K562 (cell line): ENCODE measurements at regions not wholly inside any gene's neighbourhood (a gene's known extent, or its start where the extent isn't known, plus 50 kb on each side); places are given as distances from the start of the nearest gene placed in this dataset.

Experiments
- ATAC-seq: fragments of 200-7000 bp; cut with Tn5 transposase; 3 replicates; pipeline ENCODE4 v1.9.1; 2020; ENCODE audit warnings: moderate library complexity
- BruUV-seq: library from RNA; stranded (reverse); fragments of 400-500 nt; replicated peaks from 2 replicates; lab custom pipeline; 2021; lab: Mats Ljungman, UMichigan
- CTCF ChIA-PET: fragments of 300-600 bp; formaldehyde crosslinking; extraction: SDS; loops from one replicate; lab custom pipeline; 2021; ENCODE audit warnings: low intra/inter-chr PET ratio; lab: Yijun Ruan, JAX
- POLR2A ChIA-PET: fragments of 300-600, 350-650 bp; sonication (Branson Sonifier 250); formaldehyde crosslinking; extraction: SDS; loops from one replicate; lab custom pipeline; 2021; ENCODE audit warnings: antibody characterized with exemption, inconsistent platforms; lab: Yijun Ruan, JAX
- DNase-seq, 4 experiments: peaks; one replicate each; pipeline versions ENCODE4 v3.0.0 to v3.0.0-alpha.2; 2011 to 2018; ENCODE audit warnings: low spot score in 3 of 4, mixed read lengths in 3 of 4; ENCODE audit errors: extremely low read depth in 1 of 4
- FAIRE-seq: peaks from 2 replicates; lab custom pipeline; 2011; peaks lifted over from hg19 to GRCh38; lab: Jason Lieb, UNC
- H2AFZ ChIP-seq: 2 replicates; pipeline ENCODE4 v1.6.0; 2011; ENCODE audit warnings: low read depth, low read length, control low read depth, inconsistent platforms
- H3K27ac ChIP-seq: fragments of 200-600 bp; 3 replicates; pipeline ENCODE4 v1.8.0; 2011; ENCODE audit warnings: low read depth, mild to moderate bottlenecking, control low read depth, inconsistent platforms, low read length, moderate library complexity, mixed read lengths; ENCODE audit errors: extremely low read depth
- H3K27me3 ChIP-seq, 2 experiments: fragments of 300-600 bp in 1 of 2; 2 replicates in 1 of 2; 3 replicates in 1 of 2; pipeline versions ENCODE4 v1.6.0 to v1.8.0; 2011; ENCODE audit warnings: inconsistent platforms in 2 of 2, low read length in 2 of 2, mild to moderate bottlenecking in 1 of 2, mixed read lengths in 1 of 2, moderate library complexity in 1 of 2; ENCODE audit not compliant: control insufficient read depth in 2 of 2, insufficient read depth in 2 of 2
- H3K36me3 ChIP-seq: fragments of 300-600 bp; 3 replicates; pipeline ENCODE4 v1.8.0; 2011; ENCODE audit warnings: mild to moderate bottlenecking, low read length, inconsistent platforms; ENCODE audit not compliant: control insufficient read depth, insufficient read depth
- H3K4me1 ChIP-seq, 2 experiments: fragments of 200-600 bp in 1 of 2; replicated peaks in 1 of 2; 2 replicates in 1 of 2; 3 replicates in 1 of 2; pipeline versions ENCODE4 v1.5.1 to v1.8.0; 2011; ENCODE audit warnings: inconsistent platforms in 2 of 2, low read length in 2 of 2, mild to moderate bottlenecking in 1 of 2, mixed read lengths in 1 of 2, moderate library complexity in 1 of 2; ENCODE audit not compliant: control insufficient read depth in 2 of 2, insufficient read depth in 2 of 2
- H3K4me2 ChIP-seq: 2 replicates; pipeline ENCODE4 v1.6.1; 2011; ENCODE audit warnings: low read length, control low read depth, inconsistent platforms, mixed read lengths; ENCODE audit not compliant: insufficient read depth
- H3K4me3 ChIP-seq: fragments of 200-600 bp; sonication (generic), shearing (Covaris generic); 2 replicates; pipeline ENCODE4 v1.5.1; 2016; ENCODE audit warnings: control low read depth, inconsistent platforms
- H3K79me2 ChIP-seq: fragments of 200-600 bp; 3 replicates; pipeline ENCODE4 v1.8.0; 2011; ENCODE audit warnings: low read length, inconsistent platforms; ENCODE audit not compliant: control insufficient read depth, insufficient read depth
- H3K9ac ChIP-seq, 2 experiments: 2 replicates each; pipeline versions ENCODE4 v1.6.0 to v1.6.1; 2011; ENCODE audit warnings: low read depth in 2 of 2, low read length in 2 of 2, control low read depth in 1 of 2, inconsistent platforms in 1 of 2, mild to moderate bottlenecking in 1 of 2, mixed read lengths in 1 of 2; ENCODE audit not compliant: insufficient read depth in 1 of 2
- H3K9me1 ChIP-seq: one replicate; pipeline ENCODE4 v1.6.0; 2011; ENCODE audit warnings: inconsistent platforms, mild to moderate bottlenecking, low read length, moderate library complexity; ENCODE audit not compliant: control insufficient read depth, insufficient read depth
- H3K9me3 ChIP-seq: replicated peaks from 2 replicates; pipeline ENCODE4 v1.5.1; 2011; ENCODE audit warnings: low read depth, low read length, inconsistent platforms; ENCODE audit not compliant: control insufficient read depth, insufficient read depth
- H4K20me1 ChIP-seq: replicated peaks from 2 replicates; pipeline ENCODE4 v1.6.1; 2011; ENCODE audit warnings: low read length, inconsistent platforms, mixed read lengths; ENCODE audit not compliant: control insufficient read depth, insufficient read depth
- CUX1 ChIP-seq: fragments of 200-800 bp; sonication (Bioruptor generic); IDR thresholded peaks from 2 replicates; pipeline ENCODE4 v1.6.1; 2016; ENCODE audit warnings: missing genetic modification characterization, missing compliant biosample characterization
- DACH1 ChIP-seq: fragments of 450-650 bp; IDR thresholded peaks from 2 replicates; pipeline ENCODE4 v1.6.1; 2018; ENCODE audit not compliant: partially characterized antibody
- DNMT1 ChIP-seq: fragments of 450-650 bp; IDR thresholded peaks from 2 replicates; pipeline ENCODE4 v1.6.1; 2016; ENCODE audit warnings: antibody characterized with exemption, mild to moderate bottlenecking
- FOXA1 ChIP-seq: fragments of 450-650 bp; IDR thresholded peaks from 2 replicates; pipeline ENCODE4 v1.6.1; 2016; ENCODE audit warnings: mild to moderate bottlenecking, borderline replicate concordance
- FOXK2 ChIP-seq, 2 experiments: fragments of 450-650 bp; IDR thresholded peaks in 1 of 2; conservative IDR thresholded peaks in 1 of 2; 2 replicates each; pipeline ENCODE4 v1.6.1; 2016; ENCODE audit warnings: low read depth in 2 of 2, mild to moderate bottlenecking in 1 of 2
- GATAD2A ChIP-seq: fragments of 450-650 bp; IDR thresholded peaks from 2 replicates; pipeline ENCODE4 v1.6.1; 2017
- NFRKB ChIP-seq: fragments of 450-650 bp; IDR thresholded peaks from 2 replicates; pipeline ENCODE4 v1.6.1; 2016; ENCODE audit warnings: low read depth
- NFXL1 ChIP-seq: fragments of 450-650 bp; formaldehyde crosslinking; IDR thresholded peaks from 2 replicates; pipeline ENCODE4 v1.4.0; 2021; ENCODE audit warnings: mild to moderate bottlenecking
- SAFB2 ChIP-seq: fragments of 200-400 bp; formaldehyde crosslinking; IDR thresholded peaks from 2 replicates; pipeline ENCODE4 v1.6.1; 2018; ENCODE audit warnings: borderline replicate concordance, low read length, low read depth, moderate library complexity; ENCODE audit not compliant: severe bottlenecking
- SETDB1 ChIP-seq: IDR thresholded peaks from one replicate; pipeline ENCODE4 v1.6.1; 2012; ENCODE audit warnings: low read length, control low read depth, inconsistent platforms
- SNAPC5 ChIP-seq: fragments of 250-450 bp; sonication (Bioruptor Pico); IDR thresholded peaks from 2 replicates; pipeline ENCODE4 v1.8.0; 2021; ENCODE audit warnings: moderate library complexity, mild to moderate bottlenecking, inconsistent platforms
- SNIP1 ChIP-seq: fragments of 450-650 bp; IDR thresholded peaks from 2 replicates; pipeline ENCODE4 v1.7.1; 2017; ENCODE audit warnings: low read depth, mild to moderate bottlenecking
- TRIM28 ChIP-seq: fragments of 450-650 bp; IDR thresholded peaks from 2 replicates; pipeline ENCODE4 v1.6.1; 2017
- ZBTB43 ChIP-seq: sonication (generic); formaldehyde crosslinking; IDR thresholded peaks from 2 replicates; pipeline ENCODE4 v1.8.0; 2023; ENCODE audit warnings: mild to moderate bottlenecking, missing genetic modification reagents
- ZNF449 ChIP-seq: fragments of 250-450 bp; sonication (Bioruptor Pico); IDR thresholded peaks from 2 replicates; pipeline ENCODE4 v1.8.0; 2022; ENCODE audit warnings: moderate library complexity, mild to moderate bottlenecking, inconsistent platforms
- WGBS: fragments of 100-300 bp; shearing (Covaris generic); methylation state at CpG from one replicate; pipeline ENCODE4 v1.1.6; 2016; ENCODE audit warnings: low coverage, mixed read lengths; ENCODE audit not compliant: insufficient coverage; ENCODE audit errors: missing lambda C conversion rate; 5-methylcytosine and 5-hydroxymethylcytosine counted together
- in situ Hi-C: fragments of 300-500 bp; cut with MboI; formaldehyde crosslinking; loops from 4 replicates; pipeline ENCODE4 v1.15.0; 2018; ENCODE audit warnings: inconsistent platforms, mixed read lengths
- intact Hi-C: fragments of 100-400 bp; cut with micrococcal nuclease; formaldehyde crosslinking; loops from 2 replicates; pipeline ENCODE4 v1.14.2; 2022

GRCh38 chr4:115629270-115629669 lies 515.9 kb upstream of the NDST4 start:
- POLR2A ChIA-PET = no interaction called here
- WGBS = 0% methylated on average over 3 of the region's 3 CpGs
- no peak overlapping the region for H3K27ac ChIP-seq

More at GRCh38 chr4:115629270-115629669, 515.9 kb upstream of the NDST4 start:
- H3K4me2 ChIP-seq = no peak overlapping the region
- CTCF ChIA-PET = no interaction called here
- TF ChIP-seq FOXK2 (conservative IDR thresholded peaks at IDR 0.05 in 1 of 2, IDR thresholded peaks at IDR 0.05 in 1 of 2; ENCODE audit: low read depth in 2 of 2) (no peak), DNMT1 (no peak), NFXL1 (CRISPR knock-in tag) (no peak), TRIM28 (no peak), SNAPC5 (CRISPR knock-in tag) (no peak), SAFB2 (no peak), GATAD2A (no peak), SNIP1 (no peak), ZNF449 (CRISPR knock-in tag) (no peak), CUX1 (CRISPR knock-in tag) (no peak), NFRKB (no peak), DACH1 (no peak), SETDB1 (no peak), ZBTB43 (no peak), FOXA1 (no peak)
- TF ChIP-seq, all 486 proteins: peak for 0
- Histone ChIP-seq H3K79me2 (no peaks in the 10 kb centered on the region), H3K9me3 (no peaks in the 10 kb centered on the region; the same call in 1 of the 2 replicates), H4K20me1 (no peaks in the 10 kb centered on the region), H3K4me3 (no peak overlapping the region), H3K36me3 (no peaks in the 10 kb centered on the region), H3K9ac (no peak overlapping the region), H3K9me1 (no peaks in the 10 kb centered on the region), H3K27me3 (no peaks in the 10 kb centered on the region), H2AFZ (no peak overlapping the region), H3K4me1 (no peaks in the 10 kb centered on the region)
- no TSS peak for BruUV-seq
- DNase-seq (no peak), FAIRE-seq (no peak), ATAC-seq (no peak)
- intact Hi-C loops = no loop called here
- in situ Hi-C loops = no loop called here
